ENCODE measurements at regions not wholly inside any gene's neighbourhood (a gene's known extent, or its start where the extent isn't known, plus 50 kb on each side); places are given as distances from the start of the nearest gene placed in this dataset.
A peak's percentile ranks its signal among the peaks of the same experiment; 100 is the strongest.

DNA sequence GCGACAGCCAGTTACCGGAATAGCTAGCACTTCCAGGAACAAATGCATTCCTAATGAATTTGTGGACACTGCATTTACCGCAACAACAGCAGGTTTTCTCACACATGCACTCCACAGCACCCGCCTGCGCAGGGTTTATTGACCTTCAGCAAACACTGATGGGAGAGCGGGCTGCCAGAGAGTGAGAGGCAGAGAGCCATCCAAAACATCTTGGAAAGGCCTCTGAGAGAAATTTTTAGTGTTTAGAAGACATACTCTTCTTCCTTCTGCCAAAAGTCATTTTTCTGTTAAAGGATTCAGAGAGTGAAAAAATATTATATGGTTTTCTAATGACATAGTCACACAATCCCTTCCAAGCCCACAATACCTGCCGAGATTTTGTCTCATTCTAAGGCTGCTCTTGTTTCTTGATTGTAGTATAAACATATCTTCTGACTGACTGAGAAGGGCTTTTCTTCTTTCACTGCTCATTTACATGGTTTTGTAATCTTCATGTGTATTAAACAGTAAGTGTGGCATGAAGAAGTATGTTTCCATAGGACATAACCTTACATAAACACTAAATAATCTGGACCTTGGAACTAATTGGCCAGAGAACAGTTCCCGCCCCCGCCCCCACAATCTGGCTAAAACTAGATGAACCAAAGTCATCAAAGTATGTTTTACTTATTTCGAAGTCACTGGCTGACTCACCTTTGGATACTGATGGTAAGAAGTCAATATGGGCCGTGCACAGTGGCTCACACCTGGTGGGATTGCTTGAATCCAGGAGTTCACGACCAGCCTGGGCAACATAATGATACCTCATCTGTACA is 432.5 kb upstream of the MEF2C start:
- Histone ChIP-seq H3K9me3 (ENCODE audit: control insufficient read depth, insufficient read depth, low read depth, low read length) (no peaks in the 10 kb centered on the region), H3K36me3 (ENCODE audit: control insufficient read depth, insufficient read depth, low read length) (no peaks in the 10 kb centered on the region), H3K4me3 (ENCODE audit: low read depth in 2 of 2, low read length in 2 of 2) (no peak overlapping the region), H3K27ac (ENCODE audit: low read length) (no peak overlapping the region), H3K4me1 (ENCODE audit: control insufficient read depth, insufficient read depth, low read length) (no peaks in the 10 kb centered on the region), H3K27me3 (ENCODE audit: control insufficient read depth, insufficient read depth, low read length) (no peaks in the 10 kb centered on the region)
- in situ Hi-C loops (cut with HindIII; ENCODE audit: low pct_unique_long_range_greater_than_20kb, low sequenced_read_pairs) (no loop called here), intact Hi-C loops (cut with micrococcal nuclease; ENCODE audit: unreplicated experiment) (no loop called here)
- ChIA-PET POLR2A (no interaction called here), CTCF (interaction anchor here (0.6 kb wide), 1 partner anchor 128 kb away, joined by 7 read pairs; no protein-coding TSS in a partner anchor)
- BruUV-seq (replicated peaks): no TSS peak
- DNase-seq (ENCODE audit: low read depth, low spot score) (no peak), ATAC-seq (peak; percentile 47; the same call in 1 of the 2 replicates)
- no peak for TF ChIP-seq SIN3A (IDR thresholded peaks at IDR 0.05; ENCODE audit: borderline replicate concordance, insufficient read depth, low read depth, low read length)
- TF ChIP-seq, protein P1, sequence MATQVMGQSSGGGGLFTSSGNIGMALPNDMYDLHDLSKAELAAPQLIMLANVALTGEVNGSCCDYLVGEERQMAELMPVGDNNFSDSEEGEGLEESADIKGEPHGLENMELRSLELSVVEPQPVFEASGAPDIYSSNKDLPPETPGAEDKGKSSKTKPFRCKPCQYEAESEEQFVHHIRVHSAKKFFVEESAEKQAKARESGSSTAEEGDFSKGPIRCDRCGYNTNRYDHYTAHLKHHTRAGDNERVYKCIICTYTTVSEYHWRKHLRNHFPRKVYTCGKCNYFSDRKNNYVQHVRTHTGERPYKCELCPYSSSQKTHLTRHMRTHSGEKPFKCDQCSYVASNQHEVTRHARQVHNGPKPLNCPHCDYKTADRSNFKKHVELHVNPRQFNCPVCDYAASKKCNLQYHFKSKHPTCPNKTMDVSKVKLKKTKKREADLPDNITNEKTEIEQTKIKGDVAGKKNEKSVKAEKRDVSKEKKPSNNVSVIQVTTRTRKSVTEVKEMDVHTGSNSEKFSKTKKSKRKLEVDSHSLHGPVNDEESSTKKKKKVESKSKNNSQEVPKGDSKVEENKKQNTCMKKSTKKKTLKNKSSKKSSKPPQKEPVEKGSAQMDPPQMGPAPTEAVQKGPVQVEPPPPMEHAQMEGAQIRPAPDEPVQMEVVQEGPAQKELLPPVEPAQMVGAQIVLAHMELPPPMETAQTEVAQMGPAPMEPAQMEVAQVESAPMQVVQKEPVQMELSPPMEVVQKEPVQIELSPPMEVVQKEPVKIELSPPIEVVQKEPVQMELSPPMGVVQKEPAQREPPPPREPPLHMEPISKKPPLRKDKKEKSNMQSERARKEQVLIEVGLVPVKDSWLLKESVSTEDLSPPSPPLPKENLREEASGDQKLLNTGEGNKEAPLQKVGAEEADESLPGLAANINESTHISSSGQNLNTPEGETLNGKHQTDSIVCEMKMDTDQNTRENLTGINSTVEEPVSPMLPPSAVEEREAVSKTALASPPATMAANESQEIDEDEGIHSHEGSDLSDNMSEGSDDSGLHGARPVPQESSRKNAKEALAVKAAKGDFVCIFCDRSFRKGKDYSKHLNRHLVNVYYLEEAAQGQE (IDR thresholded peaks at IDR 0.05; ENCODE audit: insufficient read depth in 1 of 2, low read depth in 2 of 2, low read length in 1 of 2): no peak
- TF ChIP-seq TCF7L2 (IDR thresholded peaks at IDR 0.05; ENCODE audit: low read depth, low read length): no peak
- TF ChIP-seq, protein P2, sequence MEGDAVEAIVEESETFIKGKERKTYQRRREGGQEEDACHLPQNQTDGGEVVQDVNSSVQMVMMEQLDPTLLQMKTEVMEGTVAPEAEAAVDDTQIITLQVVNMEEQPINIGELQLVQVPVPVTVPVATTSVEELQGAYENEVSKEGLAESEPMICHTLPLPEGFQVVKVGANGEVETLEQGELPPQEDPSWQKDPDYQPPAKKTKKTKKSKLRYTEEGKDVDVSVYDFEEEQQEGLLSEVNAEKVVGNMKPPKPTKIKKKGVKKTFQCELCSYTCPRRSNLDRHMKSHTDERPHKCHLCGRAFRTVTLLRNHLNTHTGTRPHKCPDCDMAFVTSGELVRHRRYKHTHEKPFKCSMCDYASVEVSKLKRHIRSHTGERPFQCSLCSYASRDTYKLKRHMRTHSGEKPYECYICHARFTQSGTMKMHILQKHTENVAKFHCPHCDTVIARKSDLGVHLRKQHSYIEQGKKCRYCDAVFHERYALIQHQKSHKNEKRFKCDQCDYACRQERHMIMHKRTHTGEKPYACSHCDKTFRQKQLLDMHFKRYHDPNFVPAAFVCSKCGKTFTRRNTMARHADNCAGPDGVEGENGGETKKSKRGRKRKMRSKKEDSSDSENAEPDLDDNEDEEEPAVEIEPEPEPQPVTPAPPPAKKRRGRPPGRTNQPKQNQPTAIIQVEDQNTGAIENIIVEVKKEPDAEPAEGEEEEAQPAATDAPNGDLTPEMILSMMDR (IDR thresholded peaks at IDR 0.05): no peak
- TF ChIP-seq POLR2AphosphoS5 (IDR thresholded peaks at IDR 0.05; ENCODE audit: low read depth, low read length): no peak

DNA sequence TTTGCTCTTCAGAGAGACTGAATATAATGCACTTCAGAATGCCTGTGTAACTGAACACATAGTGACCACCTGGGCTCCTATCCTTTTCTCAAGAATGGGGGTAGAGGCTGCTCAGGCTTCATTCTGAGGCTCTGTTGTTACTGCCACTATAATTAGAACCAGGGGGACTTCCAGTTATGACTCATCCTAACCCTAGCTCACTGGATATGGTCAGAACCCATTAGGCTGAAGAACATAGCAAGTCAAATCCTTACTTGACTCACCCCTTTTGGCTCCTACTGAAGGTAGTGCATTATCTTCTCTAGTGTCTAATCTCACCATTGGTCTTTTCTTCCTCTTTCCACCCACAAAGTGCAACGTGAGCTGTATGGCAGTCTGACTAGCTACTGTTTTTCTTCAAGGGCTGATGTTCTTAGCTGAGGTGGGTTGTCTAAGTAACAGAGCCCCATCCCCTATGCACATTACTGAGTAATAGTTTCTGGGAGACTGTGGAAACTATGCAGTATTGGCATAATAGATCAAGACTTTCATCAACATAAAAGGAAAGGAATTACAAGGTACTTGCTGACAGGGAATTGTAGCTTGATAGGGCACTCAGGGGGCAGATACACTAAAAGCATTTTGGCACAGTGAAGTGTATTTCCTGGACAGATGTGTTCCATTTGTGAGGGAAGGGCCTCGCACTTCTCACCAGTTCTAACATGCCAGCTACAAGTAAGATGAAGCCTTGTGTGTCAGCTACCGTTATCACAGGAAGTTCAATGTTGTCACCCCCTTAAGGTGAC is 431.0 kb upstream of the MEF2C start:
- ATAC-seq (peak; percentile 90), DNase-seq (ENCODE audit: low read depth, low spot score) (no peak)
- intact Hi-C loops (cut with micrococcal nuclease; ENCODE audit: unreplicated experiment): no loop called here
- ChIA-PET CTCF (no interaction called here), POLR2A (no interaction called here)
- Histone ChIP-seq H3K4me1 (ENCODE audit: control insufficient read depth, insufficient read depth, low read length) (no peaks in the 10 kb centered on the region), H3K27ac (ENCODE audit: low read length) (peak overlapping the region; percentile 39), H3K36me3 (ENCODE audit: control insufficient read depth, insufficient read depth, low read length) (no peaks in the 10 kb centered on the region), H3K9me3 (ENCODE audit: control insufficient read depth, insufficient read depth, low read depth, low read length) (no peaks in the 10 kb centered on the region), H3K4me3 (ENCODE audit: low read depth in 2 of 2, low read length in 2 of 2) (no peak overlapping the region), H3K27me3 (ENCODE audit: control insufficient read depth, insufficient read depth, low read length) (no peaks in the 10 kb centered on the region)
- BruUV-seq (replicated peaks): no TSS peak
- TF ChIP-seq, protein P2 (IDR thresholded peaks at IDR 0.05): no peak
- TF ChIP-seq TCF7L2 (IDR thresholded peaks at IDR 0.05; ENCODE audit: low read depth, low read length): no peak
- TF ChIP-seq, protein P1 (IDR thresholded peaks at IDR 0.05; ENCODE audit: insufficient read depth in 1 of 2, low read depth in 2 of 2, low read length in 1 of 2): no peak
- in situ Hi-C loops (cut with HindIII; ENCODE audit: low pct_unique_long_range_greater_than_20kb, low sequenced_read_pairs): no loop called here
